Progenitor cell of endocrine pancreas (in vitro differentiated cells): ENCODE measurements at regions not wholly inside any gene's neighbourhood (a gene's known extent, or its start where the extent isn't known, plus 50 kb on each side); places are given as distances from the start of the nearest gene placed in this dataset.

Experiments used
- DNase-seq: peaks from one replicate; pipeline ENCODE4 v3.0.0; 2021; ENCODE audit warnings: low spot score; ENCODE audit not compliant: unreplicated experiment
- H3K27ac Mint-ChIP-seq: 2 replicates; pipeline ENCODE4 v1.8.0; 2021; ENCODE audit warnings: mild to moderate bottlenecking, moderate library complexity, mixed read lengths
- H3K27me3 Mint-ChIP-seq: 2 replicates; pipeline ENCODE4 v1.8.0; 2021; ENCODE audit warnings: mixed read lengths
- H3K36me3 Mint-ChIP-seq: 2 replicates; pipeline ENCODE4 v1.8.0; 2022; ENCODE audit warnings: mixed read lengths; ENCODE audit not compliant: insufficient read depth
- H3K4me1 Mint-ChIP-seq: 2 replicates; pipeline ENCODE4 v1.8.0; 2021; ENCODE audit warnings: low read depth, mixed read lengths
- H3K4me3 Mint-ChIP-seq: 2 replicates; pipeline ENCODE4 v1.8.0; 2021; ENCODE audit warnings: low read depth, mild to moderate bottlenecking, moderate library complexity, mixed read lengths
- H3K9me3 Mint-ChIP-seq: 2 replicates; pipeline ENCODE4 v1.8.0; 2021; ENCODE audit warnings: low read depth, mixed read lengths
- CTCF ChIP-seq: fragments of 200-600 bp; sonication (generic); IDR thresholded peaks from one replicate; pipeline ENCODE4 v1.5.0; 2021; ENCODE audit warnings: antibody characterized with exemption, mild to moderate bottlenecking; ENCODE audit not compliant: unreplicated experiment

- Mint-ChIP-seq H3K27ac (no peak overlapping the region), H3K27me3 (no peaks in the 10 kb centered on the region)
- no peak for DNase-seq
Measured at GRCh38 chr5:10009802-10010201, 239.9 kb downstream of the ATPSCKMT start.

GRCh38 chr5:9987101-9987500 lies 262.6 kb downstream of the ATPSCKMT start:
- DNase-seq = no peak
- H3K4me3 Mint-ChIP-seq = no peak overlapping the region
- H3K36me3 Mint-ChIP-seq = no peaks in the 10 kb centered on the region
- TF ChIP-seq CTCF = no peak
- peaks cover 19% of the 10 kb centered on the region for H3K9me3 Mint-ChIP-seq
- no peak overlapping the region for H3K27ac Mint-ChIP-seq
- H3K4me1 Mint-ChIP-seq = no peaks in the 10 kb centered on the region
- no peaks in the 10 kb centered on the region for H3K27me3 Mint-ChIP-seq

More at GRCh38 chr5:10009802-10010201, 239.9 kb downstream of the ATPSCKMT start:
- Mint-ChIP-seq H3K9me3 (peaks cover 11% of the 10 kb centered on the region), H3K4me3 (no peak overlapping the region), H3K36me3 (no peaks in the 10 kb centered on the region), H3K4me1 (no peaks in the 10 kb centered on the region)
- TF ChIP-seq CTCF = no peak

GRCh38 chr5:9977070-9977469 lies 272.6 kb downstream of the ATPSCKMT start:
- no peak for DNase-seq
- Mint-ChIP-seq H3K36me3 (no peaks in the 10 kb centered on the region), H3K27ac (no peak overlapping the region), H3K9me3 (no peaks in the 10 kb centered on the region), H3K27me3 (no peaks in the 10 kb centered on the region), H3K4me1 (peaks cover 4% of the 10 kb centered on the region), H3K4me3 (no peak overlapping the region)
- no peak for TF ChIP-seq CTCF

- no peaks in the 10 kb centered on the region for H3K27me3 Mint-ChIP-seq
- peaks cover 4% of the 10 kb centered on the region for H3K4me1 Mint-ChIP-seq
- H3K27ac Mint-ChIP-seq = no peak overlapping the region
- H3K36me3 Mint-ChIP-seq = no peaks in the 10 kb centered on the region
- H3K9me3 Mint-ChIP-seq = no peaks in the 10 kb centered on the region
- no peak for DNase-seq
- no peak for TF ChIP-seq CTCF
- H3K4me3 Mint-ChIP-seq = no peak overlapping the region
Measured at GRCh38 chr5:9976621-9977020, 273.1 kb downstream of the ATPSCKMT start.

GRCh38 chr5:9972059-9972458 lies 277.6 kb downstream of the ATPSCKMT start:
- Mint-ChIP-seq H3K27me3 (no peaks in the 10 kb centered on the region), H3K4me3 (no peak overlapping the region), H3K9me3 (peaks cover 22% of the 10 kb centered on the region), H3K36me3 (no peaks in the 10 kb centered on the region), H3K4me1 (peaks cover 1% of the 10 kb centered on the region), H3K27ac (no peak overlapping the region)
- DNase-seq = no peak
- no peak for TF ChIP-seq CTCF
